HG03442 (cell line): ENCODE measurements at regions not wholly inside any gene's neighbourhood (a gene's known extent, or its start where the extent isn't known, plus 50 kb on each side); places are given as distances from the start of the nearest gene placed in this dataset.
"Not testable (repeated sequence)": the region's sequence is repeated elsewhere in the genome, so short reads cannot be mapped to it uniquely, and the experiment has no call there.

Source experiments
- ATAC-seq: cut with Tn5 transposase; IDR thresholded peaks from one replicate; pipeline ENCODE4 v1.9.1; 2021; ENCODE audit warnings: mild to moderate bottlenecking, moderate library complexity; ENCODE audit not compliant: unreplicated experiment

DNA sequence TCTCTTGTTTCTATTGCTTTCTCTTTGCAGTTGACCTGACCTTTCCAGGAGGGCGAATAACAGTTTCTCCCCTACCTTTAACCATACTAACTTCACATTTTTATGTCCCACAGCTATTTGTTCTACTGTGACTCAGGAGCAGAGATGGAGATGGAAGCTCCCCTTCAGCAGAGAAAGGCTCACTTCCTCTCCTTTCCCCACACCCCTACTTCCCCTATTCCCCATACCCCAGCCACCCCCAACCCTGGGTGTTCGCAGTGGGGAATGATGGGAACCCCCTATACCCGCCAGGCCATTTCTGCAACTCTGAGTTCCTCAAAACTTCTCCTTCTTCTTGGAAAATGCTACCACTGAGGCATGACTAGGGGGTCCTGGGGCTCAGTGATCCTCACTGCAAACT, 285.4 kb upstream of the MGAT5 start:
- ATAC-seq: no peak

GRCh38 chr2:133970641-133971040, 283.2 kb upstream of the MGAT5 start:
- no peak for ATAC-seq

DNA sequence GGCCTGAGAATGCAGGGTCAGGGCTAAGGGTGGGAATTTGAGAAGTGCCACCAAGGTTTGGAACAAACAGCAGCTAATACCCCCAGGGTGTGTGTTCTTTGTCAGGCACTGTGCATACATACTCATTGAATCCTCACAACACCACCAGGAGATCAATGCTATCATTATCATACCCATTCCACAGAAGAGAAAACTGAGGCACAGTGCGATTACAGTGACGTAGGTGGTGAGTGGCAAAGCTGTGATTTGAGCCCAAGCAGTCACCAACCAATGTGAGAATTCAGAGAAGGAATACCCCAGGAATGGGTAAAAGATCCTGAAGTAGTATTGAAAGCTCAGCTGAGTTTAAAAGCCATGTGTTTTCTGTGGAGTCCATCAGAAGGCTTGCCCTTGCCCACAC, 281.6 kb upstream of the MGAT5 start:
- no peak for ATAC-seq

GRCh38 chr2:133972786-133973185, 281.1 kb upstream of the MGAT5 start:
- ATAC-seq: no peak

DNA sequence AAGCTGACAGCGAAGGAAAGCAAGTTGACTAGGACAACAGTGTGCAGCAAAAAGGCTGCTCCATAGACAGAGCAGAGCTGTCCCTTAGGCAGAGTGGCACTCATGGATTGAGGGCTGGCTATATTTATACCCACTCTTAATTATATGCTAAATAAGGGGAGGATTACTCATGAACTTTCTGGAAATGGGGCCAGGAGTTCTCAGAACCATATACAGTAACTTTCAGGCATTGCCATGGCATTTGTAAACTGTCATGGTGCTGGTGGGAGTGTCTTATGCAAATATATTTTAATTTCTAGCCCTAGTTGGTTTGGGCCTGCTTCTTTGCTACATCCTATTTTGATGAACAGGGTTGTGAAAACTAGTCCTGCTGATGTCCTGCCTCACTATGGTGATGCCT, 279.5 kb upstream of the MGAT5 start:
- no peak for ATAC-seq

DNA sequence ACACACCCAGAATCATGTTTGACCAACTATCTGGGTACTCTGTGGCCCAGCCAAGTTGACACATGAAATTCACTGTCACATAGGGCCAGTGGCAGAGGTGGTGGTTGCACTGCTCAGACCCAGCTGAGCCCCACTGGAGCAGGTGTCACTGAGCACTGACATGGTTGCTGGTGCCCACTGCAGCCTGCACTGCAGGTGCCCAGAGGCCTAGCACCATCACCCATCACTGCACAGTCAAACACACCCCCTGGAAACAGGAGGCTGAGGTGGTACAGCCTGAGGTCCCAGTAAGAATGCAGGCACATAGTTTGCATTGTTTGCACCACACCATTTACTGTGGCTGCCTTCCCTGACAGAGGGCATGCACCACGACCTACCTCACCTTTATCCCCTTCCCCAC, 278.7 kb upstream of the MGAT5 start:
- no peak for ATAC-seq

DNA sequence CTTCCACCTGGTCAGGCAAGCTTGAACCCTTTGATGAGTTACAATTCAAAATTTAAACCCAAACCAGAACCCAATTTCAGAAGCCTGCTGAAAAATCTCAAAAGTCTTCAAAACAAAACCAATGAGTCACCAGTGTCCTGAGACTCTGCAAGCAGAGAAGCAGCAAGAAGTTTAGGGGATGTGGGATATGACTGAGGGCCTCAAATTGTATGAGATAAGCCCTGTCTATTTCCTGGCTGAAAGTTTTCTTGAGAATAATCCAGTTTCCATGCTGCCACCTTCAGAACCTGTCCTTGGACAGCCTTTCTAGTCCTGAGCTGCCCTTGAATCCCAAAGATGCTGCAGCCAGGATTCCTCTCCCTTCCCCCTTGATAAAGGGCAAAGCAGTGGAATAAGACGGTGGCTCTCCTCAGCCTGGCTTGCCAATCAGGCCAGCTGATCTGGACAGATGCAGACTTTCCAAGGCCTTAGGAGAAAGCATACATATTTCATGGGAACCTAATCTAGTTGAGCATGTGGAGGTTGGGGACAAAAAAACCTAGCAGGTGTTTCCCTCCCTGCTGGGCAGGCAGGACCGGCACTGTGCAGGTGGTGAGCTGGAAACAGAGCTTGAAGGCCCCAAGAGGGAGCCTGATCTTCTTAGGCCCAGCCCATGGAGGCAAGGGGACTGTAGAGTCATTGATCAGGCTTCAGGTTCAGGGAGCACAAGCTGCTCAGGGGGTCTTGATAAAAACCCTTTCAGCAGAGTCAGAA, 278.0 kb upstream of the MGAT5 start:
- no peak for ATAC-seq

- ATAC-seq: no peak
Measured at GRCh38 chr2:133976659-133977058, 277.2 kb upstream of the MGAT5 start.

GRCh38 chr2:133977405-133977804, 276.5 kb upstream of the MGAT5 start:
- no peak for ATAC-seq

- no peak for ATAC-seq
Measured at GRCh38 chr2:133982256-133982655, 271.6 kb upstream of the MGAT5 start.

DNA sequence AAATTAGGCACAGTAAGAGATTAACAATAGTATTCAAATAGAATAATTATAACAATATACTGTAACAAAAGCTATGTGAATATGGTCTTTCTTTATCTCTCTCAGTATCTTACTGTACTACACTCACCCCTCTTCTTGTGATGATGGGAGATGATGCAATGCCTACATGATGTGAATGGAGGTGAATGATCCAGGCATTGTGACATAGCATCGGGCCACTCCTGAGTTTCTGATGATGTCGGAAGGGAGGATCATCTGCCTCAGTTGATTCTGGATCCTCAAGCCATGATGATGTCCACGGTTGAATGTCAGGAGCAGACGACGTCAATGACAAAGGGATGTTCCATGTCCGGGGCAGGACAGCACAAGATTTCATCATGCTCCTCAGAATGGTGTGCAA, 268.3 kb upstream of the MGAT5 start:
- no peak for ATAC-seq

- no peak for ATAC-seq
Measured at GRCh38 chr2:133986081-133986837, 267.6 kb upstream of the MGAT5 start.

GRCh38 chr2:133986881-133987795, 266.7 kb upstream of the MGAT5 start:
- ATAC-seq: no peak

DNA sequence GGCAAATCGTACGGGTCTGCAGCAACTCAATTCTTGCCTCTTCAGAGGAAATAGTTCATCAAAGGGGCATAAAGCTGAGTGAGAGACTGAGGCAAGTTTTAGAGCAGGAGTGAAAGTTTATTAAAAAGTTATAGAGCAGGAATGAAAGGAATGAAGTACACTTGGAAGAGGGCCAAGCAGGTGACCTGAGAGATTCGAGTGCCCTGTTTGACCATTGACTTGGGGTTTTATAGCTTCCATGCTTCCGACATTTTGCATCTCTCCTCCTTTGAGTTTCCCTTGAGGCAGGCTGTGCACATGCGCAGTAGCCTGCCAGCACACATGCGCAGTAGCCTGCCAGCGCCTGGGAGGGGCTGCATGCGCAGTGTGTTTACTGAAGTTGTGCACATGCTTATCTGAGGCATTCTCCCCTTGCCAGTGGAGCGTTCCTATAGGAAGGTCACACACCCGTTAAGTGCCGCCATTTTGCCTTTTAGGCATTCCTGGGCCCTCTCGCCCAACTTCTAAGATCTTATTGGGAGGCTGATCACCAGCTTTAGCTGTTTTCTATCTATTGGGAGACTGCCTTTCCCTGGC, 265.5 kb upstream of the MGAT5 start:
- ATAC-seq: no peak

DNA sequence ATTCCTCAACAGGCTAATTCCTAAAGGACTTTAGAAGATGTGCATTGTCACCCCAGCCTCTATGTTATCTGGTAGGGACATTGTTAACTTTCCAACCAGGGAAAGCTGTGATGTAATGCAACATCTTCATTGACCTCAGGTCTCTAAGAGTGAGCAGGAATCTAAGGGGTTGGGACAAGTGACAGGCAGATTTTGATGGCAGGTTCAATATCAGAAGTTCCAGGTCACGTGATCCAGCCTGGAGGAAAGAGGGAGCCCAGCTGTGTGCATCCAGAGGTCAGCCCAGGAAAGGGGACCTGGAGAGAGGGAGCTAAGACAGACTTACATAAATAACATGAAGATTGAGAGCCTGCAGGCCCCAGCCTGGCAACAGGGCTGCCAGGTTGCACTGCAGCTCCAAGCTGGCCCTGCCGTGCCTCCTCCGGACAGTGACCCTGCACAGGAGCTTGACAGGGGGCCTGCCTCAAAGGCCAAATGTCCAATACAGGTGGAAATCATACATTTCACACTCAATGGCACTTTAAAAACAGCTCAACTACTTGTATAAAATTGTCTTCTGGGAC, 262.2 kb upstream of the MGAT5 start:
- no peak for ATAC-seq

- ATAC-seq: no peak
Measured at GRCh38 chr2:133992454-133992853, 261.4 kb upstream of the MGAT5 start.

GRCh38 chr2:133993160-133993559, 260.7 kb upstream of the MGAT5 start:
- no peak for ATAC-seq

DNA sequence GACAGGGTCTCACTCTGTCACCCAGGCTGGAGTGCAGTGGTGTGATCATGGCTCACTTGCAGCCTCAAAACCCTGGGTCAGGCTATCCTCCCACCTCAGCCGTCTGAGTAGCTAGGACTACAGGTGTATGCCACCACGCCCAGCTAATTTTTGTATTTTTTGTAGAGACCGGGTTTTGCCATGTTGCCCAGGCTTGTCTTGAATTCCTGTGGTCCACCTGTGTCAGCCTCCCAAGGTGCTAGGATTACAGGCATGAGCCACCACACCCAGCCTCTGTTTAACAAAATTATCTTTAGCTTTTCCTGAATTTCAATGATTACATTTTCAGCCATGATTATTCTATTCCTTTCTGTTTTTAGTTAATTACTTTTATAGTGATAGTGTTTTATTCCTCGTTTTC, 255.1 kb upstream of the MGAT5 start:
- not testable (repeated sequence) for ATAC-seq

DNA sequence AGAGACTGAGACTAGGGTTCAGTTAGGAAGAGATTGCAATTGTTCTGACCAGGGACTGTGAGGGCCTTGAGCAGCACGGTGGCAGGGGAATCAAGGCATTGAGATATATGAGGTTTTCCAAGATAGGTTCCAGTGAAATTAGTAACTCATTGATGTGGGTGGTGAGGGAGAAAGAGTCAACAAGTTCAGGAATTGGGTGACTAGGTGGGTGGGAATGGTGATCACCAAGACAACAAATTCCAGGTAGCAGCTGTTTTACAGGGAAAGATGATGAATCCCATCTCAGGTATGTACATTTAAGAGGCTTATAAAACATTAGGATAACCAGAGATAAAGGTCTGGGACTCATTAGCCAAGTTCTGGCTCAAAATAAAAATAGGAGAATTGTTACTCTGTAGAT, 251.5 kb upstream of the MGAT5 start:
- no peak for ATAC-seq

GRCh38 chr2:134002921-134003320, 251.0 kb upstream of the MGAT5 start:
- ATAC-seq: no peak

- ATAC-seq: no peak
Measured at GRCh38 chr2:134004467-134004866, 249.4 kb upstream of the MGAT5 start.
